ENCODE measurements at regions not wholly inside any gene's neighbourhood (a gene's known extent, or its start where the extent isn't known, plus 50 kb on each side); places are given as distances from the start of the nearest gene placed in this dataset.
"Not testable (repeated sequence)": the region's sequence is repeated elsewhere in the genome, so short reads cannot be mapped to it uniquely, and the experiment has no call there.

GRCh38 chr2:111316221-111316741 is 195.6 kb downstream of the BCL2L11 start:
- DNase-seq (ENCODE audit: low spot score) = not testable (repeated sequence)

GRCh38 chr2:111316881-111317549 is 196.3 kb downstream of the BCL2L11 start:
- DNase-seq (ENCODE audit: low spot score) = not testable (repeated sequence)

- not testable (repeated sequence) for DNase-seq (ENCODE audit: low spot score)
Measured at GRCh38 chr2:111319552-111319951, 198.8 kb downstream of the BCL2L11 start.

- not testable (repeated sequence) for DNase-seq (ENCODE audit: low spot score)
Measured at GRCh38 chr2:111320264-111320663, 199.6 kb downstream of the BCL2L11 start.

- not testable (repeated sequence) for DNase-seq (ENCODE audit: low spot score)
Measured at GRCh38 chr2:111320965-111321364, 200.3 kb downstream of the BCL2L11 start.

GRCh38 chr2:111323384-111323783 is 202.7 kb downstream of the BCL2L11 start:
- DNase-seq (ENCODE audit: low spot score) = not testable (repeated sequence)

- DNase-seq (ENCODE audit: low spot score) = not testable (repeated sequence)
Measured at GRCh38 chr2:111327726-111328125, 207.0 kb downstream of the BCL2L11 start.

- not testable (repeated sequence) for DNase-seq (ENCODE audit: low spot score)
Measured at GRCh38 chr2:111329309-111329708, 208.6 kb downstream of the BCL2L11 start.

- DNase-seq (ENCODE audit: low spot score) = not testable (repeated sequence)
Measured at GRCh38 chr2:111331099-111331724, 210.5 kb downstream of the BCL2L11 start.

GRCh38 chr2:111335220-111335907 is 214.7 kb downstream of the BCL2L11 start:
- not testable (repeated sequence) for DNase-seq (ENCODE audit: low spot score)

- DNase-seq (ENCODE audit: low spot score) = not testable (repeated sequence)
Measured at GRCh38 chr2:111338474-111338873, 217.8 kb downstream of the BCL2L11 start.

- DNase-seq (ENCODE audit: low spot score) = not testable (repeated sequence)
Measured at GRCh38 chr2:111339476-111339875, 218.8 kb downstream of the BCL2L11 start.

GRCh38 chr2:111344590-111344989 is 223.9 kb downstream of the BCL2L11 start:
- not testable (repeated sequence) for DNase-seq (ENCODE audit: low spot score)

- not testable (repeated sequence) for DNase-seq (ENCODE audit: low spot score)
Measured at GRCh38 chr2:111345439-111345838, 224.7 kb downstream of the BCL2L11 start.

- DNase-seq (ENCODE audit: low spot score) = not testable (repeated sequence)
Measured at GRCh38 chr2:111346018-111346930, 225.6 kb downstream of the BCL2L11 start.

- DNase-seq (ENCODE audit: low spot score) = not testable (repeated sequence)
Measured at GRCh38 chr2:111347695-111348094, 227.0 kb downstream of the BCL2L11 start.

GRCh38 chr2:111348316-111348715 is 227.6 kb downstream of the BCL2L11 start:
- not testable (repeated sequence) for DNase-seq (ENCODE audit: low spot score)

GRCh38 chr2:111355022-111355817 is 234.5 kb downstream of the BCL2L11 start:
- DNase-seq (ENCODE audit: low spot score) = not testable (repeated sequence)

- DNase-seq (ENCODE audit: low spot score) = not testable (repeated sequence)
Measured at GRCh38 chr2:111355823-111356511, 235.3 kb downstream of the BCL2L11 start.

Data from SK-N-DZ (cell line).